ENCODE measurements at regions not wholly inside any gene's neighbourhood (a gene's known extent, or its start where the extent isn't known, plus 50 kb on each side); places are given as distances from the start of the nearest gene placed in this dataset.
"Not testable (repeated sequence)": the region's sequence is repeated elsewhere in the genome, so short reads cannot be mapped to it uniquely, and the experiment has no call there.

GRCh38 chr1:115465802-115466363 lies 127.8 kb upstream of the NGF start:
- in situ Hi-C loops (cut with HindIII; ENCODE audit: low pct_unique_long_range_greater_than_20kb, low sequenced_read_pairs) = no loop called here
- no peak for DNase-seq (ENCODE audit: low read depth)

- in situ Hi-C loops (cut with HindIII; ENCODE audit: low pct_unique_long_range_greater_than_20kb, low sequenced_read_pairs) = no loop called here
- no peak for DNase-seq (ENCODE audit: low read depth)
These were observed 125.3 kb upstream of the NGF start for GRCh38 chr1:115463347-115463746.

GRCh38 chr1:115462566-115463076 lies 124.6 kb upstream of the NGF start:
- in situ Hi-C loops (cut with HindIII; ENCODE audit: low pct_unique_long_range_greater_than_20kb, low sequenced_read_pairs) = no loop called here

GRCh38 chr1:115461526-115461925 lies 123.5 kb upstream of the NGF start:
- DNase-seq (ENCODE audit: low read depth) = no peak
- in situ Hi-C loops (cut with HindIII; ENCODE audit: low pct_unique_long_range_greater_than_20kb, low sequenced_read_pairs) = no loop called here

More at GRCh38 chr1:115462566-115463076, 124.6 kb upstream of the NGF start:
- no peak for DNase-seq (ENCODE audit: low read depth)

GRCh38 chr1:115459161-115459560 lies 121.1 kb upstream of the NGF start:
- in situ Hi-C loops (cut with HindIII; ENCODE audit: low pct_unique_long_range_greater_than_20kb, low sequenced_read_pairs) = no loop called here
- DNase-seq (ENCODE audit: low read depth) = no peak

- DNase-seq (ENCODE audit: low read depth) = no peak
- in situ Hi-C loops (cut with HindIII; ENCODE audit: low pct_unique_long_range_greater_than_20kb, low sequenced_read_pairs) = no loop called here
These were observed 120.5 kb upstream of the NGF start for GRCh38 chr1:115458426-115459114.

- in situ Hi-C loops (cut with HindIII; ENCODE audit: low pct_unique_long_range_greater_than_20kb, low sequenced_read_pairs) = no loop called here
- DNase-seq (ENCODE audit: low read depth) = no peak
These were observed 119.2 kb upstream of the NGF start for GRCh38 chr1:115457289-115457688.

GRCh38 chr1:115456441-115456961 lies 118.5 kb upstream of the NGF start:
- peak; percentile 21 for DNase-seq (ENCODE audit: low read depth)
- in situ Hi-C loops (cut with HindIII; ENCODE audit: low pct_unique_long_range_greater_than_20kb, low sequenced_read_pairs) = no loop called here

- DNase-seq (ENCODE audit: low read depth) = no peak
- in situ Hi-C loops (cut with HindIII; ENCODE audit: low pct_unique_long_range_greater_than_20kb, low sequenced_read_pairs) = no loop called here
These were observed 116.9 kb upstream of the NGF start for GRCh38 chr1:115454837-115455511.

- DNase-seq (ENCODE audit: low read depth) = no peak
- in situ Hi-C loops (cut with HindIII; ENCODE audit: low pct_unique_long_range_greater_than_20kb, low sequenced_read_pairs) = no loop called here
These were observed 115.6 kb upstream of the NGF start for GRCh38 chr1:115453666-115454065.

GRCh38 chr1:115452600-115453329 lies 114.7 kb upstream of the NGF start:
- in situ Hi-C loops (cut with HindIII; ENCODE audit: low pct_unique_long_range_greater_than_20kb, low sequenced_read_pairs) = no loop called here
- no peak for DNase-seq (ENCODE audit: low read depth)

GRCh38 chr1:115450501-115451040 lies 112.5 kb upstream of the NGF start:
- in situ Hi-C loops (cut with HindIII; ENCODE audit: low pct_unique_long_range_greater_than_20kb, low sequenced_read_pairs) = no loop called here
- no peak for DNase-seq (ENCODE audit: low read depth)

GRCh38 chr1:115448282-115449044 lies 110.4 kb upstream of the NGF start:
- in situ Hi-C loops (cut with HindIII; ENCODE audit: low pct_unique_long_range_greater_than_20kb, low sequenced_read_pairs) = no loop called here
- no peak for DNase-seq (ENCODE audit: low read depth)

- no peak for DNase-seq (ENCODE audit: low read depth)
- in situ Hi-C loops (cut with HindIII; ENCODE audit: low pct_unique_long_range_greater_than_20kb, low sequenced_read_pairs) = no loop called here
These were observed 109.6 kb upstream of the NGF start for GRCh38 chr1:115447672-115448071.

GRCh38 chr1:115445090-115445489 lies 107.0 kb upstream of the NGF start:
- no peak for DNase-seq (ENCODE audit: low read depth)
- in situ Hi-C loops (cut with HindIII; ENCODE audit: low pct_unique_long_range_greater_than_20kb, low sequenced_read_pairs) = no loop called here

- no peak for DNase-seq (ENCODE audit: low read depth)
- in situ Hi-C loops (cut with HindIII; ENCODE audit: low pct_unique_long_range_greater_than_20kb, low sequenced_read_pairs) = no loop called here
These were observed 102.7 kb upstream of the NGF start for GRCh38 chr1:115440733-115441132.

- in situ Hi-C loops (cut with HindIII; ENCODE audit: low pct_unique_long_range_greater_than_20kb, low sequenced_read_pairs); DNase-seq (ENCODE audit: low read depth): not testable (repeated sequence)
These were observed 101.5 kb upstream of the NGF start for GRCh38 chr1:115439520-115439919.

GRCh38 chr1:115437196-115437595 lies 99.1 kb upstream of the NGF start:
- DNase-seq (ENCODE audit: low read depth) = no peak
- in situ Hi-C loops (cut with HindIII; ENCODE audit: low pct_unique_long_range_greater_than_20kb, low sequenced_read_pairs) = no loop called here

Measured in Caki2 (cell line).